Epithelial cell of proximal tubule (primary cell): ENCODE measurements at regions not wholly inside any gene's neighbourhood (a gene's known extent, or its start where the extent isn't known, plus 50 kb on each side); places are given as distances from the start of the nearest gene placed in this dataset.
"Not testable (repeated sequence)": the region's sequence is repeated elsewhere in the genome, so short reads cannot be mapped to it uniquely, and the experiment has no call there.

Experiments used
- DNase-seq: peaks from one replicate; pipeline ENCODE4 v3.0.0-alpha.2; 2011; ENCODE audit warnings: low read depth
- H3K4me3 ChIP-seq: 2 replicates; pipeline ENCODE4 v1.5.1; 2011; ENCODE audit warnings: low read depth, mild to moderate bottlenecking, low read length
- CTCF ChIP-seq: conservative IDR thresholded peaks from 2 replicates; pipeline ENCODE4 v1.5.1; 2012; ENCODE audit warnings: low read depth, mild to moderate bottlenecking, low read length

- TF ChIP-seq CTCF, result no peak
- no peak for DNase-seq
- no peak overlapping the region for H3K4me3 ChIP-seq
Observed at GRCh38 chr7:46754140-46754720, 827.7 kb downstream of the TNS3 start.

GRCh38 chr7:46753662-46754061 lies 828.2 kb downstream of the TNS3 start:
- H3K4me3 ChIP-seq, result no peak overlapping the region
- no peak for DNase-seq
- TF ChIP-seq CTCF, result no peak

- no peak for TF ChIP-seq CTCF
- DNase-seq, result no peak
Observed at GRCh38 chr7:46752881-46753366, 829.0 kb downstream of the TNS3 start.

GRCh38 chr7:46751927-46752723 lies 829.8 kb downstream of the TNS3 start:
- not testable (repeated sequence) for DNase-seq, H3K4me3 ChIP-seq

More at GRCh38 chr7:46752881-46753366, 829.0 kb downstream of the TNS3 start:
- no peak overlapping the region for H3K4me3 ChIP-seq

- H3K4me3 ChIP-seq, result no peak overlapping the region
- no peak for TF ChIP-seq CTCF
- no peak for DNase-seq
Observed at GRCh38 chr7:46751471-46751870, 830.4 kb upstream of the IGFBP3 start.

GRCh38 chr7:46750321-46750865 lies 829.3 kb upstream of the IGFBP3 start:
- no peak overlapping the region for H3K4me3 ChIP-seq
- no peak for DNase-seq
- TF ChIP-seq CTCF, result no peak

GRCh38 chr7:46747869-46748576 lies 827.0 kb upstream of the IGFBP3 start:
- no peak for TF ChIP-seq CTCF
- no peak overlapping the region for H3K4me3 ChIP-seq
- DNase-seq, result no peak
